ENCODE measurements at regions not wholly inside any gene's neighbourhood (a gene's known extent, or its start where the extent isn't known, plus 50 kb on each side); places are given as distances from the start of the nearest gene placed in this dataset.
"Not testable (repeated sequence)": the region's sequence is repeated elsewhere in the genome, so short reads cannot be mapped to it uniquely, and the experiment has no call there.

DNA sequence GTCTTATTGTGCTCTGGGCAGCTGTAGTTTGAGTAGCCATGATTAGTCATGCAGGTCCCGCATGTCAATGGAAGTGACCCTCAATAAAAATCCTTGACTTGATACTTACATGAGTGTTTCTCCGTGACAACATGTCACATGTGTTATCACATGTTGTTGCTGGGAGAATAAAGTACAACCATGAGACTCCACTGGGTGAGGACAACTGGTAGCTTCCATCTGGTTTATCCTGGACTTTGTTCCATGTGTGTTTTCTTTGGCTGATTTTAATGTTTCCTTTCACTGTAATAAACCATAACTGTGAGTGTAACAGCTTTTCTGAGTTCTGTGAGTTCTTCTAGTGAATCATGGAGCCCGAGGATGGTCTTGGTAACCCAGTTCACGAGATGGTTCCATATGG is 63.1 kb upstream of the NDN start:
- no peak for DNase-seq (ENCODE audit: low spot score)

DNA sequence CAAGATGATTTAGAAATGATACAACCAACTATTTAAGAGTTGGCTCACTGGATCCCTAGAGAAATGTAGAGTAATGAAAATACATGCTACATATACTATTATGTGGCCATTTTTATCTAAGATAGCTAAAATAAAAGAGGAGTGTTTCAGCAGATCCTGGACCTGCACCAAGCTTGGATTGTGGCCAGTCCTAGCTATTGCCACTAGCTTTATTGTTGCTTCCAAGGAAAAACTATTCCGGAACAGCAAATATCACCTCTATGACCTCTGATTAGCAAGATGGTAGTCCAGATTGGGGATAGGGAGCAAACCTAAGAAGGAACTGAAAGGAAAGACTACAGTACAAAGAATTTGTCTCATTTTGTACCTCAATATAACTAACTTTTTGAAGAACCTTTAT is 63.7 kb upstream of the NDN start:
- no peak for DNase-seq (ENCODE audit: low spot score)

DNA sequence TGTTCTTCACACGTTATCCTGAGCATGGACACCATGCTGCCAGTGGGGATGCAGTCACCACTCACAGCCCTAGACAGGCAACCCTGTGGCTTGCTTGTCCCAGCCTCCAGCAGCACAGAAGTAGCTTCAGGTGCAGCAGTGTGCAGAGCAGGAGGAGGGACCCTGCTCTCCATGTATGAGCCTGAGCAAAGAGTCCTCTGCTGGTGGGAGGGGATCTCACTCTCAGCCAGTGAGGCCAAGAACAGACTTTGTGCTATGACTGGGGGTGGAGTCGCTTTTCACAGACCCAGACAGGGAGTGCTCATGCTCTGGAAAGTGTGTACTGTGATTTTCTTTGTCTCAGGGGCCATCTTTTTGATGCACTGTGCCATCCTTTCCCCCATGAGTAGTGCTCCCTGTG is 66.1 kb upstream of the NDN start:
- DNase-seq (ENCODE audit: low spot score): no peak

DNA sequence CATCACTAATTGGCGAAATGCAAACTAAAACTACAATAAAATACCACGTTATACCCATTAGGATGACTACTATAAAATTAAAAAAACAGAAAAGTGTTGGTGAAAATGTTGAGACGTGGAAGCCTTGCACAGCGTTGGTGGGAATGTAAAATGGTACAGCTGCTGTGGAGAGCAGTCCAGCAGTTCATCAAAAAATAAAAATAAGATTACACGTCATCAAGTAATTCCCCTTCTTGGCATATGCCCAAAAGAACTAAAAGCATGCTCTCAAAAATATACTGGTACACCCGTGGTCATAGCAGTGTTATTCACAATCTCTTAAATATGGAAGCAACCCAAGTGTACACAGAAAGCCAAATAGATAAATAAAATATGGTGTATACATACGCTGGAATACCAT is 71.8 kb upstream of the NDN start:
- DNase-seq (ENCODE audit: low spot score): no peak

DNA sequence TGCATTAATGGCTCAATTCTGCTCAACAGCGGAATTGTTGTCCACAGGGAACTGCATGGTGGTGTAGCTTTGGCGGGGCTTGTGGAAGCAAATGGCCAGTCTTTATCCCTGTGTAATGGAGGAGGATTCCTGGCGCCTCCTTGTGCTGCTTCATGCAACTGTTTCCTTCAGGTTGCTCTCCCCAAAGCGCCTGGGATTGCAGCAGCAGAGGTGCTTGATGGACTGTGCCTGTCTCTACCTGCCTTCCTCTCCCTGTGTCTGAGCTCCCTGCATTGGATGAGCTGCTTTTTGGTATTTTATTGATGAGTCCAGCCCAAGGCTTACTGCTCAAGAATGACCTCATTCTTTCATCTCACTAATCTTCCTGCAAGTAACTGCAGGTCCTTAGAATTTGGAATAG is 72.9 kb upstream of the NDN start:
- DNase-seq (ENCODE audit: low spot score): no peak

DNA sequence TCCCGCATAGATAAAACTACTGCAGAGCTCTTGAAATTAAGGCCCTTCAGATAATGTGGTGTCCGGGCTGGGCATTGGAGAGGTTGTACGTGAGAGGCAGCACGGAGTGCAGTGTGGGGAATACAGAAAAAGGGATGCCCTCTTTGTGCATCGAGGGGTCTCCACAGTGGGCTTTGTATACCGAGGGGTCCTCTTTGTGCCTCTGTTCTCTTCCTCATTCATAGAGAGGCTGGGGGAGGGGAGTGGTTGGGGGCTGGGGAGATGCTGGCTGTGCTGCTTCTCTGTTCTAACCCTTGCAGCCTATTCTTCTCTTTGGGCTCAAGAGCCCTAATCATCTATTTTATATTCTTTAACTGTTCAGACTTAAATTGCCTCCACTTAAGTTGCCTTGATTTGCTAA is 74.3 kb upstream of the NDN start:
- DNase-seq (ENCODE audit: low spot score): no peak

DNA sequence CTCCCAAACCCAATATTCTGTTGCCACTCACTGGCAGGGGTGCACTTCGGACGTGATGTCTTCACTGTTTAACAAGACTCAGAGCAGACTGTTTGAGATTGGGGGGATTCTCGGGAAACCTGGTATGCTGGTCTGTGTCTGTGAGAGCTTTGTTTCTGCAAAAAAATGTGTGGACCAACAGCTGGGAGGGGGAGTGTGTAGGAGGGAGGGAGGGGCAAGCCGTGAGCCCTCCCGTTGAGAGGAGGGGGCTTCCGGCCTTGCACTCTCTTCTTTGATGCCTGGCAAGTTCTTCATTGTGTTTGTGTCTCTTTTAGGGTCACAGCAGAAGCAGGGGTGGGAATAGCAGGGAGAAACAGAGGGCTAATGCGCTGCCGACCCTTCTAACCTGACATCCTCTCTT is 74.9 kb upstream of the NDN start:
- DNase-seq (ENCODE audit: low spot score): no peak

DNA sequence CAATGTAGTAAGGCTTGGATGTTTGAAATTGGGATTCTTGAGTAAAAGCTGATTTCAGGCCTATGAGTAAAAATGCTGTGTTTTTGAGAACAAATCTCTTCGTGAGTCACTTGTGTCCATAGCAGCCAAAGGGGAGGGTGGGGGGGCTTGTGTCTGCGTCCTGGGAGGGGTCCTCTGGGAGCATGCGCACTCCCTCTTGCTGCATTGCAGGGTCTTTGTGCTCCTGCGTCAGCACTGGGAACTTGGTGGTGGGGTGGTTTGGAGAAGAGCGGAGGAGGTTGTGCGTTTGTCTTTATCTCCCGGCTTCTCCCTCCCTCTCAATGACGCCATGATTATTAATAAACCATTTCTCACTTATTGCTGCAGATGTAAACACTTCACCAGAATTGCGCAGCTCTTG is 75.9 kb upstream of the NDN start:
- DNase-seq (ENCODE audit: low spot score): no peak

DNA sequence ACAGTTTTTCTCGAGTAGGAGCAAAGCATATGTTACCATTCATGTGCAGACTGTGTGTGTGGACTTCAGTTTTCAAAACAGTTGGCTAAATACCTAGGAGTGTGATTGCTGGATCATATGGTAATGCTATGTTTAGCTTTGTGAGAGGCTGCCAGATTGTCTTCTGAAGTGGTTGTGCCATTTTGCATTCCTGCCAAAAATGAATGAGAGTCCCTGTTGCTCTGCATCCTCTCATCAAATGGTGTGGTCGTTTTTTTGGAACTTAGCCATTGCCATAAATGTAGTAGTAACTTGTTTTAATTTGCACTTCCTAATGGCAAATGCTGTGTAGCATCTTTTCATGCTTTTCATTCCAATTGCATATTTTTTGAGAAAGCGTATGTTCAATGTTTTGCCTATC is 77.2 kb upstream of the NDN start:
- no peak for DNase-seq (ENCODE audit: low spot score)

DNA sequence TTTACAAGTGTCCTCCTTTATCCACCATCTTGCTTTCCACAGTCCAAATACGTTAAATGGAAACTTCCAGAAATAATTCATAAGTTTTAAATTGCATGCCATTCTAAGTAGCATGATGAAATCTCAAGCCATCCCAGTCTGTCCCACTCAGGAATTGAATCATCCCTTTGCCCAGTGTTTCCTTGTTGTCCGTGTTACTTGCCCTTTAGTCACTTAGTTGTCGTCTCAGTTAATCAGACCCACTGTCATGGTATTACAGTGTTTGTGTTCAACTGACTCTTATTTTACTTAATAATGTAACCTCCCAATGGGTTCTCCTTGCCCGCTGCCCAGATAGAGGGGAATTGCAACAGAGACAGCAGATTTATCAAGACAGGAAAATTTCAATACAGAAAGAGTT is 77.6 kb upstream of the NDN start:
- DNase-seq (ENCODE audit: low spot score): no peak

DNA sequence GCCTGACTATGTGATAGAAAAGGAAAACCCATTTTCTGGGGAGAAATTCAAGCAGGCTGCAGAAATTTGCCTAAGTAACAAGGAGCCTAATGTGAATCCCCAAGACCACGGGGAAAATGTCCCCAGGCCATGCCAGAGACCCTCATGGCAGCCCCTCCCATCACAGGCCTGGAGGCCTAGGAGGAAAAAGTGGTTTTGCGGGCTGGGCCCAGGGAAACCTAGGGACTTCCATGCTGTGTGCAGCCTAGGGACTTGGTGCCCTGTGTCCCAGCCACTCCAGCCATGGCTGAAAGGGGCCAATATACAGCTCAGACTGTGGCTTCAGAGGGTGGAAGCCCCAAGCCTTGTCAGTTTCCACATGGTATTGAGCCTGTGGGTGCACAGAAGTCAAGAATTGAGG is 79.7 kb upstream of the NDN start:
- DNase-seq (ENCODE audit: low spot score): not testable (repeated sequence)

DNA sequence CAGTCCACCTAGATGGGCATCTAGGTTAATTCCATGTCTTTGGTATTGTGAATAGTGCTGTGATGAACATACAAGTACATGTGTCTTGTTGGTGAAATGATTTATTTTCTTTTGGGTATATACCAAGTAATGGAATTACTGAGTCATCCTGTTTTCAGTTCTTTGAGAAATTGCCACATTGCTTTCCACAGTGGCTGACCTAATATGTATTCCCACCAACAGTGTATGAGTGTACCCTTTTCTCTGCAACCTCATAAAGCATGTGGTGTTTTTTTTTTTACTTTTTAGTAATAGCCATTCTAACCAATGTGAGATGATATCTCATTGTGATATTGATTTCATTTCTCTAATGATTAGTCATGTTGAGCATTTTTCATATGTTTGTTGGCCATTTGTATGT is 86.0 kb upstream of the NDN start:
- no peak for DNase-seq (ENCODE audit: low spot score)

DNA sequence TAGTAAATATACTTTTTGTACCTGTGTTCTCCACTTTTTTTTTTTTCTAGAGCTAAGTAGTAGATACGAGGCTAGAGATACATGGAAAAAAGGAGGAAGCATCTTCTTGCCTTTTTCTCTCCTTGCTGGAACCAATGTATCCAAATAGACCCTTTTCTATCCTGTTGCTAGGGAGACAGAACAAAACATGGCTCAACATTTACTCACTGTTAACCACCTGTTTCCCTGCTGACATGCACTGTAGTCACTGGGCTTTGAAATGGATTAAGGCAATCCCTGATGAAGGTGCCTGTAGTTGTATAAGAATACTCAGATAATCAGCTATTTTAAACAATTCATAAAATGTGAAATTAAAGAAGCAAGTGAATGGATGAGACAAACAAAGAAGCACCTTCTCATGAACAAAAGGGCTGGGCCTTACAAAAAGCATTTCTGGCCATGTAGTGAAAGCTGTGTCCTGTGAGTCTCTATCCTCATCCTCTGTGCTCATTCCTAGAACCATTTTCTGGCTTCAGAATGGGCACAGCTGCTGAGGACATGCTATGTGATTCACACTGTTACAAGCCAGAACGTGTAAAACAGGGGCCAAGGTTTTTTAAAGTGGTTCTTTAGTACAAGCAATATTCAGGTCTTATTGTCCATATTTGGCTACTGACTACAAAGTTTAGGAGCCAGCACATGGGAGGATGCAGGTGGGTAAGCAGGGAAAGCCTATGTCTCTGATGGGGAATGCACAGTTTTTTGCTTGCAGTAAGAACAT is 100.4 kb upstream of the NDN start:
- no peak for DNase-seq (ENCODE audit: low spot score)

DNA sequence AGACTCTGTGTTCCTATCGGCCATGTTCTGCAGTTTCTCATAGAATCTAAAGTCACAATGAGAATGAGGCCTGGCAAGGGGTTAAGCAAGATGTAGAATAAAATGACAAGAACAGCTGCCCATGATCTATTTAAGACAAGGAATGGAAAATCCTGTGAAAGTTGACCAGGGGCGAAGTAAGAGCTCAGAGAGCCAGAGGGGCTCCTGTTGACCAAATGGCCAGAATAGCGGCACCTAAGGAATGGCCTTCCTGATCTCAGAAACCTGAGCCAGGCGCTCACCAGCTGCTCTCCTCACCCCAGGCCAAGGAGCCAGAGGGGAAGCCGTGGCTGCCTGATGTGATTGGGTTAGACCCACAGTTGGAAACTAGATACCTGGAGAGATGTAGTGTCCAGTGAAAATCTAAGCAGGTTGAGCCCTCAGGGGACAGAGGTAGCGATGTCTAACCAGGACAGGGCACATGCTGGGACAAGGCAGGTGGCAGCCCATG is 106.1 kb upstream of the NDN start:
- no peak for DNase-seq (ENCODE audit: low spot score)

DNA sequence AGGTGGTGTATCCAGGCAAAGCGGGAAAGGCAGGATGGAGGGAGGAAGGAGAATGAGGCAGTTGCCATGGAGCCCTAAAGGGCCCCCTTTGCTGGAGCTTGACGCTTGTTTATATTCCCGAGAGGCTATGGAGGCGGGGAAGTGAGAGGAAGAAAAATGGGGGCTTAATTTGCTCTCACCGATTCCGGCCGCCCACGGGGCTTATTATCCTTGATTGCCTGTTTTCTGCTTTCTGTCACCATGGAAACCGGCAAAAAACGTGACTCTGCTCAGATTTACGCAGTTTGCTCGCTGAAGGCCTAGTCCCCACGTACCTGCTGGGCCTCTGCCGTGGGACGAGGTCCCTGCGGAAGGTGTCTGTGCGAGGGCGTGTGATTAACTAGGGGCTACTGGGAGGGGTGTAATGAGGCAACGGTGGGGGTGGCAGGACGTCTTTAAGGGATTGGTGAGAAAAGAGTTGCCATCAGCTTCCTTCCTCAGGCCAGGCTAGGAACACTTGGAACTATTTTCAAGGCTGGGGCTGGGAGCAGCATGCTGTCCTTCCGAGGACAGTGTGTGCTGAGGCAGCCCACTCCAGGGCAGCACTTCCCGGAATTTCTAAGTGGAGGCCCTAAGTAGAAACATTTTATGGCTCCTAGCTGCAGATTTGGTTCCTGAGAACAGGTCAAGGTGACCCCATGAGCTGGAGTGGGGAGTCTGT is 110.8 kb upstream of the NDN start:
- DNase-seq (ENCODE audit: low spot score): no peak

DNA sequence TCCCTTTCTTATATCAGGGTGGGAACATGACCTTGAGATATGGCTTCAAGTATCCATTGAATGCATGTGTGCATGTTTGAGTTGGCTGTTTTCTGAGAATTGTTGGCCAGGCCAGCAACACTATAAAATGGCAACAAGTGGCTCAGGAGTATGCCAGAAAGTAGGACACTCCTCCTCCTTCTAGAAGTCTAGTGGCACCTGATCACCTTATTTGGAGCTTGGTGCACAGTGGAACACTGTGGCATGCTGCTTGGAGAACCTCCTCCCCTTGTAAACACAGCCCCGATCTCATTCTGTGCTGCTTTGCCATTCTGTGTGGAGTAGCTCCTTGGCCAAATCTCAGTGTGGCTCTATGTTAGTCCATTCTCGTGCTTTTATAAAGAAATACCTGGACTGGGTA is 114.8 kb upstream of the NDN start:
- DNase-seq (ENCODE audit: low spot score): no peak

DNA sequence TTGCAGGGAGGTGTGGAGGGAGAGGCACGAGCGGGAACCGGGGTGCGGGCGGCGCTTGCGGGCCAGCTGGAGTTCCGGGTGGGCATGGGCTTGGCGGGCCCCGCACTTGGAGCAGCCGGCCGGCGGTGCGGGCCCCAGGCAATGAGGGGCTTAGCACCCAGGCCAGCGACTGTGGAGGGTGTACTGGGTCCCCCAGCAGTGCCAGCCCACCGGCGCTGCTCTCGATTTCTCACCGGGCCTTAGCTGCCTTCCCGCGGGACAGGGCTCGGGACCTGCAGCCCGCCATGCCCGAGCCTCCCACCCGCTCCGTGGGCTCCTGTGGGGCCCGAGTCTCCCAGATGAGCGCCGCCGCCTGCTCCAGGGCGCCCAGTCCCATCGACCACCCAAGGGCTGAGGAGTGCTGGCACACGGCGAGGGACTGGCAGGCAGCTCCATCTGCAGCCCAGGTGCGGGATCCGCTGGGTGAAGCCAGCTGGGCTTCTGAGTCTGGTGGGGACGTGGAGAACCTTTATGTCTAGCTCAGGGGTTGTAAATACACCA is 115.9 kb upstream of the NDN start:
- DNase-seq (ENCODE audit: low spot score): not testable (repeated sequence)

DNA sequence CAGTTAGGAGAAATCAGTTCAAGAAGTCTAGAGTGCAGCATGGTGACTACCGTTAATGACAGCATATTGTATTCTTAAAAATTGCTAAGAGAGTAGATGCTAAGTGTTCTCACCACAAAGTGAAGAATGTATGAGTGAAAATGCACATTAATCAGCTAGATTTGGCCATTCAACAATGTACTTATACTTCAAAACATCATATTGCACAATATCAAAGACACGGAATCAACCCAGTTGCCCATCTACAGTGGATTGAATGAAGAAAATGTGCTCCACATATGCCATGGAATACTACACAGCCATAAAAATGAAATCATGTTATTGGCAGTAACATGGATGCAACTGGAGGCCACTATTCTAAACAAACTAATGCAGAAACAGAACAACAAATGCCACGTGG is 119.9 kb upstream of the NDN start:
- DNase-seq (ENCODE audit: low spot score): no peak

DNA sequence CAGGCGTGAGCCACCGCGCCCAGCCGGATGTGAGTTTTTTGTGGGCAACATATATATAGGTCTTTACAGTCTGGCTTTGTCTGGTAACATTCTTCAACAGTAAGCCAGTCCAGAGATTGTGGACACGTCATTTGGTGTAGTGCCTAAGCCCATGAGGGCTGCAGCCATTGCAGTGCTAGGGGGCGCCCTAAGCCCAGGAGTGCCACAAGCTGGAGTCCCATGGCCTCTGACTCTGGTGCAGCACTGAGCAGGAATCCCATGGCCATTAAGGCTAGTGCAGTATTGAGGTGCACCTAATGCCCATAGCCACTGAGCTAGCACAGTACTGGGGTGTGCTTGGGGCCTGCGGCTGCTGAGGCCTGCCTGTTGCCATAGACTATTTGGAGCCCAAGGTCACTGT is 136.4 kb upstream of the NDN start:
- no peak for DNase-seq (ENCODE audit: low spot score)

DNA sequence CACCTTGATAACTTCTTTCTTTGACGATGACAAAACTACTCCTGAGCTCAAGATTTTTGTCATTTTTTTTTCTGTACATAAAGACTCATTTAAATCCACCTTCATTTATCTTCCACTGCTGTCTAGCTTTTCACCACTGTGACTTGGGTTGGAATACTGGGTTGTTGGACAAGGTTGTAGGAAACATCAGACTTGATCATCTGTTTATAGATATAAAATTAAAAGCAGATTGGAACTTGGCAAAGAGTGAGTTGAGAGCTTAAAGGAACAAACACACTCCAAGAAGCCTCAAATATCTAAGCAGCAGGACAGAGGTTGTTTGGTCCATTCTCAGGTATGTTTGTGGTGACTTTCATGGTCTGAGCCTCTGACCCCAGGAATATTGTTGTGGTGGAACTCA is 141.7 kb upstream of the NDN start:
- no peak for DNase-seq (ENCODE audit: low spot score)

DNA sequence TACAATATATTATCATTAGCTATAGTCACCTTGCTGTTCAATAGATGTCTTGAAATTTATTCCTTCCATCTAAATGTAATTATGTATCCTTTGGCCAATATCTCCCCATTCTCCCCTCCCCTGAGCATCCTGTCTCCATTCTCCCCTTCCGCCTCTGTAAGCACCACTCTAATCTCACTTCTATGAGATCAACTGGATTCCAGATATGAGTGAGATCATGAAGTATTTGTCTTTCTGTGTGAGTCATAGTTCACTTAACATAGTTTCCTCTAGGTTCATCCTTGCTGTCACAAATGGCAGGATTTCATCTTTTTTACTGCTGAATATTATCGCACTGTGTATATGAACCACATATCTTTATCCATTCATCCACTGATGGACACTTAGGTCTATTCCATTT is 148.8 kb upstream of the NDN start:
- DNase-seq (ENCODE audit: low spot score): no peak

DNA sequence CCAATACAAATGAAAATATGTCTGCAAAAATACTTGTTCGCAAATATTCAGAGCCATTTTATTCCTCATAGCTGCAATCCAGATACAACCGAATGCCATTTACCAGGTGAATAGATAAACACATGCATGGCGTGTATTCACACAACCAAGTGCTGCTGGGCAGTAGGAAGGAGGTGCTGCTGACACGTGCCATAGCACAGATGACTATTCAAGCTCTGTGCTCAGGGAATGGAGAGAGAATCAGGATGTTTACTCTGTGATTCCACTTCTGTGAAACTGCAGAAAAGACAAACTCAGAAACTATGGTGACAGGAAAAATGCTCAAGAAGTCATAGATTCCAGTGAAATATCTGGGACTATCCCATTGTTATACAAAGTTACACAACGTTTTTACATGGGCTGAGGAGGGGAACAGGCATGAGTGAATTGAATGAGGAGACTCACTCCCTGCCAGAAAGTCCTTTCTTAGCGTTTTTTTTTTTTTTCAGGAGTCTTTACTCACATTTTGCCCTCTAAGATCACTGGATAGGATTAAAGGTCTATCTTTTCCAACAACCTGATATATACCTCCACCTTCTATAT is 152.9 kb upstream of the NDN start:
- DNase-seq (ENCODE audit: low spot score): no peak

DNA sequence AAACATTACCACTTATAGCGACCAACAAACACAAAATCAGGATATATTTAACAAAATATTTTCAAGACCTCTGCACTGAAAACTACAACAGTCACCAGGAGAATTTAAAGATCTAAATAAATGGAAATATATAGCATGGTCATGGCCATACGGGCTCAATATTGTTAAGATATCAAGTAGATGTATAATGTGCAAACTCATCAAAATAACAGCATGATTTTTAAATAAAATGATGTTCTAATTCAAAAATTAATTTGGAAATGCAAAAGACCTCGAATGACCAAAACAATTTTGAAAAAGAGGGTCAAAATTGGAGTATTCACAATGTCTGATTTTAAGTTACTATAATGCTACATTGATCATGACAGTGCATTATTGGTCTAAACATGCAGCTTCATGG is 159.1 kb upstream of the NDN start:
- DNase-seq (ENCODE audit: low spot score): no peak
